ENCODE measurements at regions not wholly inside any gene's neighbourhood (a gene's known extent, or its start where the extent isn't known, plus 50 kb on each side); places are given as distances from the start of the nearest gene placed in this dataset.
"Not testable (repeated sequence)": the region's sequence is repeated elsewhere in the genome, so short reads cannot be mapped to it uniquely, and the experiment has no call there.

- TF ChIP-seq, protein P1, sequence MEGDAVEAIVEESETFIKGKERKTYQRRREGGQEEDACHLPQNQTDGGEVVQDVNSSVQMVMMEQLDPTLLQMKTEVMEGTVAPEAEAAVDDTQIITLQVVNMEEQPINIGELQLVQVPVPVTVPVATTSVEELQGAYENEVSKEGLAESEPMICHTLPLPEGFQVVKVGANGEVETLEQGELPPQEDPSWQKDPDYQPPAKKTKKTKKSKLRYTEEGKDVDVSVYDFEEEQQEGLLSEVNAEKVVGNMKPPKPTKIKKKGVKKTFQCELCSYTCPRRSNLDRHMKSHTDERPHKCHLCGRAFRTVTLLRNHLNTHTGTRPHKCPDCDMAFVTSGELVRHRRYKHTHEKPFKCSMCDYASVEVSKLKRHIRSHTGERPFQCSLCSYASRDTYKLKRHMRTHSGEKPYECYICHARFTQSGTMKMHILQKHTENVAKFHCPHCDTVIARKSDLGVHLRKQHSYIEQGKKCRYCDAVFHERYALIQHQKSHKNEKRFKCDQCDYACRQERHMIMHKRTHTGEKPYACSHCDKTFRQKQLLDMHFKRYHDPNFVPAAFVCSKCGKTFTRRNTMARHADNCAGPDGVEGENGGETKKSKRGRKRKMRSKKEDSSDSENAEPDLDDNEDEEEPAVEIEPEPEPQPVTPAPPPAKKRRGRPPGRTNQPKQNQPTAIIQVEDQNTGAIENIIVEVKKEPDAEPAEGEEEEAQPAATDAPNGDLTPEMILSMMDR (IDR thresholded peaks at IDR 0.05): not testable (repeated sequence)
- not testable (repeated sequence) for TF ChIP-seq POLR2AphosphoS5, POLR2A (IDR thresholded peaks at IDR 0.05)
These were observed 102.8 kb downstream of the TMEM167A start for GRCh38 chr5:82974346-82974745.
